Activated CD4-positive, alpha-beta memory T cell treated with anti-CD3 and anti-CD28 coated beads, Interleukin-2, amount 10 ng/mL, durations not matched to agents 7 days and 5 days (primary cell): ENCODE measurements at regions not wholly inside any gene's neighbourhood (a gene's known extent, or its start where the extent isn't known, plus 50 kb on each side); places are given as distances from the start of the nearest gene placed in this dataset.

Experiments used
- CTCF ChIA-PET: fragments of 350-600 bp; sonication (Branson Sonifier 250); formaldehyde crosslinking; loops from one replicate; lab custom pipeline; 2021; ENCODE audit warnings: antibody characterized with exemption, inconsistent platforms; lab: Charles Lee
- POLR2A ChIA-PET: fragments of 350-600 bp; sonication (Branson Sonifier 250); formaldehyde crosslinking; loops from one replicate; lab custom pipeline; 2021; ENCODE audit warnings: antibody characterized with exemption; lab: Charles Lee
- DNase-seq: peaks from one replicate; pipeline ENCODE4 v3.0.0-alpha.2; 2020
- H3K27ac Mint-ChIP-seq: one replicate; pipeline ENCODE4 v1.8.0; 2021; ENCODE audit warnings: mild to moderate bottlenecking, mixed read lengths
- H3K27me3 Mint-ChIP-seq: one replicate; pipeline ENCODE4 v1.8.0; 2021; ENCODE audit warnings: mixed read lengths
- H3K36me3 Mint-ChIP-seq: one replicate; pipeline ENCODE4 v1.8.0; 2021; ENCODE audit warnings: low read depth, mixed read lengths
- H3K4me1 Mint-ChIP-seq: one replicate; pipeline ENCODE4 v1.8.0; 2021; ENCODE audit warnings: mixed read lengths
- H3K4me3 Mint-ChIP-seq: one replicate; pipeline ENCODE4 v1.8.0; 2021; ENCODE audit warnings: mild to moderate bottlenecking, mixed read lengths
- H3K9me3 Mint-ChIP-seq: one replicate; pipeline ENCODE4 v1.8.0; 2021; ENCODE audit warnings: mixed read lengths

- CTCF ChIA-PET = interaction anchor here (0.7 to 2.9 kb wide), 6 partner anchors 8 to 166 kb away, joined by 3 to 17 read pairs (median 3); no protein-coding TSS in a partner anchor
- peaks cover 14% of the 10 kb centered on the region for H3K4me1 Mint-ChIP-seq
- no peak overlapping the region for H3K27ac Mint-ChIP-seq
- no peaks in the 10 kb centered on the region for H3K27me3 Mint-ChIP-seq
- peaks cover 3% of the 10 kb centered on the region for H3K9me3 Mint-ChIP-seq
- peaks cover 6% of the 10 kb centered on the region for H3K36me3 Mint-ChIP-seq
- H3K4me3 Mint-ChIP-seq = no peak overlapping the region
- no peak for DNase-seq
- POLR2A ChIA-PET = interaction anchor here (1.6 to 1.9 kb wide), 2 partner anchors 50 to 51 kb away, joined by 4 to 5 read pairs; no protein-coding TSS in a partner anchor
These were observed 50.3 kb upstream of the NFE2L2 start for GRCh38 chr2:177314722-177315264.

- Mint-ChIP-seq H3K4me3 (no peak overlapping the region), H3K36me3 (peaks cover 6% of the 10 kb centered on the region), H3K27me3 (no peaks in the 10 kb centered on the region), H3K9me3 (peaks cover 3% of the 10 kb centered on the region), H3K27ac (no peak overlapping the region), H3K4me1 (peaks cover 8% of the 10 kb centered on the region)
- POLR2A ChIA-PET = interaction anchor here (1.6 to 1.9 kb wide), 2 partner anchors 50 to 52 kb away, joined by 4 to 5 read pairs; no protein-coding TSS in a partner anchor
- CTCF ChIA-PET = interaction anchor here (0.7 to 2.9 kb wide), 4 partner anchors 9 to 150 kb away, joined by 3 to 17 read pairs (median 3); no protein-coding TSS in a partner anchor
- no peak for DNase-seq
These were observed 50.8 kb upstream of the NFE2L2 start for GRCh38 chr2:177315364-177315763.

GRCh38 chr2:177316756-177317155, 52.2 kb upstream of the NFE2L2 start:
- H3K4me3 Mint-ChIP-seq = no peak overlapping the region
- H3K9me3 Mint-ChIP-seq = peaks cover 3% of the 10 kb centered on the region
- peaks cover 5% of the 10 kb centered on the region for H3K36me3 Mint-ChIP-seq
- H3K27me3 Mint-ChIP-seq = no peaks in the 10 kb centered on the region
- peaks cover 2% of the 10 kb centered on the region for H3K4me1 Mint-ChIP-seq
- H3K27ac Mint-ChIP-seq = no peak overlapping the region
- CTCF ChIA-PET = no interaction called here
- no peak for DNase-seq
- POLR2A ChIA-PET = no interaction called here

DNA sequence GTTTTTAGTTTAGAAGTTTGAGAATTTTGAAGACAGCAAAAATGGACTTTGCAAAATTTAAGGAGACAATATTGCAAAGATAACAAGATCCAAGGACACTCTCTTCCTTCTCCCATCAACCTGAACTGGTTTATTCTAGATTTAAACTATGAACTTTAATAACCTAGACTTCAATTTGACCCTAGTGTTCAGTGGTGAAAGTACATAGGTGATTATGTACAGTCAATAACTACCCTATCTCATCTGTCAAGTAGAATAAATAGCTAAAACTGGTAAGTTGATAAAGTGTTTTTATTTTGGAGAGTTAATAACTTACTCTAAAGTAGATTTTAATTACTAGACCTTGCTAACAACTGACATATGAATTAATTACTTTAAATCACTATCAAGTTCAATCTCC, 52.9 kb upstream of the NFE2L2 start:
- H3K36me3 Mint-ChIP-seq = peaks cover 5% of the 10 kb centered on the region
- no peak for DNase-seq
- POLR2A ChIA-PET = no interaction called here
- H3K27ac Mint-ChIP-seq = no peak overlapping the region
- H3K27me3 Mint-ChIP-seq = no peaks in the 10 kb centered on the region
- H3K4me3 Mint-ChIP-seq = no peak overlapping the region
- CTCF ChIA-PET = interaction anchor here (1.3 kb wide), 1 partner anchor 53 kb away, joined by 5 read pairs; the partner anchor contains the start of gene NFE2L2
- no peaks in the 10 kb centered on the region for H3K4me1 Mint-ChIP-seq
- no peaks in the 10 kb centered on the region for H3K9me3 Mint-ChIP-seq

DNA sequence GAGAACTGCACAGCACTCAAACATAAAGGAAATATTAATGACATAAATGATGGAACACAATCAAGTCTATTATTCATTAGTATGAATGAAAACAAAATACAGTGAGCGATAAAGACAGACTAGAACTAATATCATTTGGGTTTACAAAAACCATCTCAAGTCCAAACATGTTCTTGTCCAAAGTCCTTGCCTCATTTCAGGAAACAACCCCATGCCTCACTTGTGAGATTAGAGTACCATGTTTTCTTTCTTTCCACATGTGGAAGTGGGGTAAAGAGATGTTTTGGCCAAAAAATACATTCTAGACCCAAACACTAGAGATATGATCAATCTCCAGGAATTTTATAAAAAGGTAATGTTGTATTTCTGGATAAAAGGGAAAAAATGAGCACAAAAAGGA, 53.3 kb upstream of the NFE2L2 start:
- H3K27ac Mint-ChIP-seq = no peak overlapping the region
- H3K27me3 Mint-ChIP-seq = no peaks in the 10 kb centered on the region
- POLR2A ChIA-PET = no interaction called here
- no peaks in the 10 kb centered on the region for H3K9me3 Mint-ChIP-seq
- peaks cover 5% of the 10 kb centered on the region for H3K36me3 Mint-ChIP-seq
- no peaks in the 10 kb centered on the region for H3K4me1 Mint-ChIP-seq
- DNase-seq = no peak
- no peak overlapping the region for H3K4me3 Mint-ChIP-seq
- CTCF ChIA-PET = interaction anchor here (1.3 kb wide), 1 partner anchor 54 kb away, joined by 5 read pairs; the partner anchor contains the start of gene NFE2L2

DNA sequence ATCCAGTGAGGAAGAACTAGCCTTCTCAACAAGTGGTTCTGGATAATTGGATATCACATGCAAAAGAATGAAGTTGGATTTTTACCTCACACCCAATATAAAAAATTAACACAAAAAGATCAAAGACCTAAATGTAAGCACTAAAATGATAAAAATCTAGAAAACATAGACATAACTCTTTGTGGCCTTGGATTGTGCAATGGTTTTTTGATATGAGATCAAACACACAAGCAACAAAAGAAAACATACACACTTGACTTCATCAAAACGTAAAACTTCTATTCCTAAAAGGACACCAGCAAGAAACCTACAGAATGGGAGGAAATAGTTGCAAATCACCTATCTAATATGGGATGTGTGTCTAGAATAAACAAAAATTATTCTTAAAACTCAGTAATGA, 54.1 kb upstream of the NFE2L2 start:
- Mint-ChIP-seq H3K4me1 (no peaks in the 10 kb centered on the region), H3K27me3 (no peaks in the 10 kb centered on the region), H3K27ac (no peak overlapping the region), H3K9me3 (no peaks in the 10 kb centered on the region), H3K36me3 (peaks cover 7% of the 10 kb centered on the region), H3K4me3 (no peak overlapping the region)
- ChIA-PET CTCF (interaction anchor here (1.3 kb wide), 1 partner anchor 54 kb away, joined by 5 read pairs; the partner anchor contains the start of gene NFE2L2), POLR2A (no interaction called here)
- DNase-seq = no peak

DNA sequence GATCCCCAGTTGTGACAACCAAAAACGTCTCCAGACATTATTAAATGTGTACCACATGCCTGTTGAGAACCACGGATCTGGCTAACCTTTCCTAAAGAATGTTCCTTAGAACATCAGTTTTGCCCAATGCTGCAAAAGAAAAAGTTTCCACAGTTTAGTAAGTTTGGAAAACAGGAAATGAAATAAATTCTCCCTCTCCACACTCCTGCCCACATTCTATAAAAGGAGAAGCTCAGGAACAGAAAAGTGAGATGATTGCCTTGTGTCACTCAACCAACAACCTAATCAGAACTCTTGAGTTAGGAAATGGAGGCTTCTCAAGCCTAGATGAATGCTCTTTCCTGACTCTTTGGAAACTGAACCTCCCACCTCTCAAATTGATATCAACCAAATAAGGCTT, 56.1 kb upstream of the NFE2L2 start:
- no peaks in the 10 kb centered on the region for H3K4me1 Mint-ChIP-seq
- no peaks in the 10 kb centered on the region for H3K9me3 Mint-ChIP-seq
- POLR2A ChIA-PET = no interaction called here
- CTCF ChIA-PET = no interaction called here
- no peak overlapping the region for H3K27ac Mint-ChIP-seq
- no peaks in the 10 kb centered on the region for H3K27me3 Mint-ChIP-seq
- DNase-seq = no peak
- H3K4me3 Mint-ChIP-seq = no peak overlapping the region
- H3K36me3 Mint-ChIP-seq = peaks cover 11% of the 10 kb centered on the region

GRCh38 chr2:177322801-177323261, 58.3 kb upstream of the NFE2L2 start:
- POLR2A ChIA-PET = no interaction called here
- Mint-ChIP-seq H3K4me1 (no peaks in the 10 kb centered on the region), H3K9me3 (no peaks in the 10 kb centered on the region), H3K4me3 (no peak overlapping the region), H3K27ac (no peak overlapping the region), H3K36me3 (peaks cover 11% of the 10 kb centered on the region), H3K27me3 (no peaks in the 10 kb centered on the region)
- CTCF ChIA-PET = interaction anchor here (0.9 kb wide), 1 partner anchor 14 kb away, joined by 3 read pairs; no protein-coding TSS in a partner anchor
- DNase-seq = no peak

GRCh38 chr2:177324797-177325196, 60.3 kb upstream of the NFE2L2 start:
- ChIA-PET CTCF (no interaction called here), POLR2A (no interaction called here)
- Mint-ChIP-seq H3K27me3 (no peaks in the 10 kb centered on the region), H3K9me3 (no peaks in the 10 kb centered on the region), H3K27ac (no peak overlapping the region), H3K4me1 (peaks cover 2% of the 10 kb centered on the region), H3K4me3 (no peak overlapping the region), H3K36me3 (peaks cover 8% of the 10 kb centered on the region)
- no peak for DNase-seq

GRCh38 chr2:177325554-177325953, 61.0 kb upstream of the NFE2L2 start:
- DNase-seq = no peak

GRCh38 chr2:177326005-177326404, 61.5 kb upstream of the NFE2L2 start:
- Mint-ChIP-seq H3K27ac (no peak overlapping the region), H3K27me3 (no peaks in the 10 kb centered on the region), H3K4me3 (no peak overlapping the region), H3K9me3 (no peaks in the 10 kb centered on the region), H3K36me3 (peaks cover 6% of the 10 kb centered on the region), H3K4me1 (peaks cover 2% of the 10 kb centered on the region)
- ChIA-PET POLR2A (interaction anchor here (1.1 kb wide), 1 partner anchor 101 kb away, joined by 3 read pairs; no protein-coding TSS in a partner anchor), CTCF (interaction anchor here (0.5 to 1.8 kb wide), 5 partner anchors 9 to 245 kb away, joined by 3 to 10 read pairs (median 3); no protein-coding TSS in a partner anchor)
- no peak for DNase-seq

More at GRCh38 chr2:177325554-177325953, 61.0 kb upstream of the NFE2L2 start:
- Mint-ChIP-seq H3K27ac (no peak overlapping the region), H3K4me3 (no peak overlapping the region), H3K27me3 (no peaks in the 10 kb centered on the region), H3K9me3 (no peaks in the 10 kb centered on the region), H3K36me3 (peaks cover 8% of the 10 kb centered on the region), H3K4me1 (peaks cover 2% of the 10 kb centered on the region)
- CTCF ChIA-PET = interaction anchor here (0.6 kb wide), 1 partner anchor 49 kb away, joined by 3 read pairs; no protein-coding TSS in a partner anchor
- POLR2A ChIA-PET = no interaction called here

GRCh38 chr2:177326591-177326990, 62.1 kb upstream of the NFE2L2 start:
- no peaks in the 10 kb centered on the region for H3K27me3 Mint-ChIP-seq
- POLR2A ChIA-PET = interaction anchor here (1.1 to 2.7 kb wide), 3 partner anchors 61 to 102 kb away, joined by 3 to 7 read pairs (median 7); partner anchors contain the start of gene NFE2L2

DNA sequence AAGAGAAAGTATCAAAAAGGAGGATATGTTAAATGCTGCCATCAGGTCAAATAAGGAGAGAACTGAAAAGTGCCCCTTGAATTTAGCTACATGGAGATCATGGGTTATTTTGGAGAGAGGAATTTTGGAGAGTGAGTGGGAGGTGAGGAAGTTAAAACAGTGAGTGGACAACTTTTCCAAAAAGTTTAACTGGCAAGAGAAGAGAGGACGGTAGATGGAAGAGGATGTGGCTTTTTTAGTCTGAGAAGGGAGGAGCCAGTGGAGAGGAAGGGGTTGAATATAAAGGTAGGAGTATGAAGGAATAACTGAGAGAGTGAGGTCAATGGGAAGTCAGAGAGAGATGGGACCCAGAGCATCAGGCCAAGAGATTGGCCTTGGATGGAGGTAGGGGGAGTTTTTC, 62.5 kb upstream of the NFE2L2 start:
- Mint-ChIP-seq H3K36me3 (peaks cover 6% of the 10 kb centered on the region), H3K4me3 (no peak overlapping the region), H3K9me3 (no peaks in the 10 kb centered on the region), H3K27me3 (no peaks in the 10 kb centered on the region), H3K27ac (no peak overlapping the region), H3K4me1 (peaks cover 2% of the 10 kb centered on the region)
- POLR2A ChIA-PET = interaction anchor here (1.1 to 2.7 kb wide), 3 partner anchors 61 to 102 kb away, joined by 3 to 7 read pairs (median 7); partner anchors contain the start of gene NFE2L2
- DNase-seq = no peak
- CTCF ChIA-PET = interaction anchor here (0.9 to 5.7 kb wide), 7 partner anchors 8 to 166 kb away, joined by 3 to 62 read pairs (median 3); no protein-coding TSS in a partner anchor

More at GRCh38 chr2:177326591-177326990, 62.1 kb upstream of the NFE2L2 start:
- no peaks in the 10 kb centered on the region for H3K9me3 Mint-ChIP-seq
- CTCF ChIA-PET = interaction anchor here (0.5 to 5.7 kb wide), 8 partner anchors 9 to 246 kb away, joined by 3 to 62 read pairs (median 3); no protein-coding TSS in a partner anchor
- DNase-seq = no peak
- no peak overlapping the region for H3K27ac Mint-ChIP-seq
- H3K4me3 Mint-ChIP-seq = no peak overlapping the region
- peaks cover 6% of the 10 kb centered on the region for H3K36me3 Mint-ChIP-seq
- peaks cover 2% of the 10 kb centered on the region for H3K4me1 Mint-ChIP-seq
